ENCODE measurements at regions not wholly inside any gene's neighbourhood (a gene's known extent, or its start where the extent isn't known, plus 50 kb on each side); places are given as distances from the start of the nearest gene placed in this dataset.

DNA sequence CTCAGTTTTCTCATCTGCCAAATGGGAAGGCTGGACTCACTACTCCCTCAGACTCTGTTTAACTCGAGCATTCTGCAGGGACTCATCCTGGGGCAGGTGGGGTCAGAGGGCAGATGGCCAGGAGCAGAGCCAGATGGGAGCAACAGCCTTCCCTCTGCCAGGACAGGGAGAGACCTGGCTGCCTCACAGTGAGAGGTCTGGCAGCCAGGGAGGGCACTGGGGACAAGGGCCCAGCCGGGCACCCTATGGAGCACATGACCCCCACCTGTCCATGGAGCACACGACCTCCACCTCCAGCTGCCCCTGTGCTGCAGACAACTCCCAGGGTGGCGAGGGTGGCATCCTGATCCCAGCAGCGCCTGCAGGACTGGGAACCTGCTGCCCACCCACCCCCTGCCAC lies 67.4 kb downstream of the IGLL1 start:
- in situ Hi-C loops (cut with MboI; ENCODE audit: low pct_unique_long_range_greater_than_20kb in 2 of 9, low sequenced_read_pairs in 9 of 9, unreplicated experiment in 9 of 9), result loop anchor here in 1 of 9 experiments (25.0 kb wide), 1 partner anchor 100 kb away; no protein-coding TSS in a partner anchor
- peaks cover 8 to 10% of the 10 kb centered on the region in 2 donors for H3K4me1 ChIP-seq (replicated peaks in 1 of 2)
- no peak overlapping the region for H3K4me3 ChIP-seq
- ATAC-seq (replicated peaks in 6 of 8), result peak in 1 of 8 experiments; percentile 5
- WGBS, 10 experiments, result 100% methylated on average over 1 of the region's 5 CpGs; no CpG with 5 or more reads in 8 of the 10 experiments
- H3K27ac ChIP-seq, result peak overlapping the region; percentile 32 to 57

- WGBS, 10 experiments, result 80 to 100% (median 87%) methylated on average over 1 to 4 of the region's 5 CpGs; no CpG with 5 or more reads in 4 of the 10 experiments
- Histone ChIP-seq H3K4me3 (no peak overlapping the region), H3K27ac (no peak overlapping the region), H3K4me1 (replicated peaks in 1 of 2) (peaks cover 8 to 10% of the 10 kb centered on the region in 2 donors)
- in situ Hi-C loops (cut with MboI; ENCODE audit: low pct_unique_long_range_greater_than_20kb in 2 of 9, low sequenced_read_pairs in 9 of 9, unreplicated experiment in 9 of 9), result loop anchor here in 1 of 9 experiments (25.0 kb wide), 1 partner anchor 100 kb away; no protein-coding TSS in a partner anchor
- no peak for ATAC-seq (replicated peaks in 6 of 8)
Observed at GRCh38 chr22:23512348-23512705, 67.8 kb downstream of the IGLL1 start.

- Histone ChIP-seq H3K4me1 (replicated peaks in 1 of 2) (peaks cover 8 to 10% of the 10 kb centered on the region in 2 donors), H3K27ac (no peak overlapping the region), H3K4me3 (no peak overlapping the region)
- in situ Hi-C loops (cut with MboI; ENCODE audit: low pct_unique_long_range_greater_than_20kb in 2 of 9, low sequenced_read_pairs in 9 of 9, unreplicated experiment in 9 of 9), result loop anchor here in 1 of 9 experiments (25.0 kb wide), 1 partner anchor 99 kb away; no protein-coding TSS in a partner anchor
- WGBS, 10 experiments, result 0 to 100% (median 76%) methylated on average over 1 to 7 of the region's 19 CpGs; no CpG with 5 or more reads in 3 of the 10 experiments
- ATAC-seq (replicated peaks in 6 of 8), result no peak
Observed at GRCh38 chr22:23511627-23512347, 68.3 kb downstream of the IGLL1 start.

GRCh38 chr22:23509571-23510302 lies 70.4 kb downstream of the IGLL1 start:
- WGBS, 10 experiments, result 7 to 93% (median 81%) methylated on average over 1 to 6 of the region's 11 CpGs
- Histone ChIP-seq H3K27ac (no peak overlapping the region), H3K4me3 (no peak overlapping the region), H3K4me1 (replicated peaks in 1 of 2) (peaks cover 8 to 11% of the 10 kb centered on the region in 2 donors)
- in situ Hi-C loops (cut with MboI; ENCODE audit: low pct_unique_long_range_greater_than_20kb in 2 of 9, low sequenced_read_pairs in 9 of 9, unreplicated experiment in 9 of 9), result loop anchor here in 1 of 9 experiments (25.0 kb wide), 1 partner anchor 97 kb away; no protein-coding TSS in a partner anchor
- ATAC-seq (replicated peaks in 6 of 8), result peak in 2 of 8 experiments; percentile 16 to 41

GRCh38 chr22:23504516-23504915 lies 75.6 kb downstream of the IGLL1 start:
- Histone ChIP-seq H3K27ac (peak overlapping the region in 1 of 2 donors; percentile 50), H3K4me1 (replicated peaks in 1 of 2) (peaks cover 0 to 14% of the 10 kb centered on the region in 2 donors), H3K4me3 (no peak overlapping the region)
- in situ Hi-C loops (cut with MboI; ENCODE audit: low pct_unique_long_range_greater_than_20kb in 2 of 9, low sequenced_read_pairs in 9 of 9, unreplicated experiment in 9 of 9), result loop anchor here in 1 of 9 experiments (25.0 kb wide), 1 partner anchor 92 kb away; no protein-coding TSS in a partner anchor
- WGBS, 10 experiments, result 0 to 89% (median 74%) methylated on average over 1 to 6 of the region's 10 CpGs; no CpG with 5 or more reads in 4 of the 10 experiments
- ATAC-seq (replicated peaks in 6 of 8), result peak in 4 of 8 experiments; percentile 18 to 71 (median 64)

- Histone ChIP-seq H3K4me1 (replicated peaks in 1 of 2) (peaks cover 0 to 14% of the 10 kb centered on the region in 2 donors), H3K4me3 (no peak overlapping the region), H3K27ac (peak overlapping the region in 1 of 2 donors; percentile 50)
- peak in 1 of 8 experiments; percentile 10 for ATAC-seq (replicated peaks in 6 of 8)
- 17 to 100% (median 87%) methylated on average over 1 to 13 of the region's 15 CpGs; no CpG with 5 or more reads in 1 of the 10 experiments for WGBS, 10 experiments
- in situ Hi-C loops (cut with MboI; ENCODE audit: low pct_unique_long_range_greater_than_20kb in 2 of 9, low sequenced_read_pairs in 9 of 9, unreplicated experiment in 9 of 9), result loop anchor here in 1 of 9 experiments (25.0 kb wide), 1 partner anchor 92 kb away; no protein-coding TSS in a partner anchor
Observed at GRCh38 chr22:23503736-23504440, 76.2 kb downstream of the IGLL1 start.

DNA sequence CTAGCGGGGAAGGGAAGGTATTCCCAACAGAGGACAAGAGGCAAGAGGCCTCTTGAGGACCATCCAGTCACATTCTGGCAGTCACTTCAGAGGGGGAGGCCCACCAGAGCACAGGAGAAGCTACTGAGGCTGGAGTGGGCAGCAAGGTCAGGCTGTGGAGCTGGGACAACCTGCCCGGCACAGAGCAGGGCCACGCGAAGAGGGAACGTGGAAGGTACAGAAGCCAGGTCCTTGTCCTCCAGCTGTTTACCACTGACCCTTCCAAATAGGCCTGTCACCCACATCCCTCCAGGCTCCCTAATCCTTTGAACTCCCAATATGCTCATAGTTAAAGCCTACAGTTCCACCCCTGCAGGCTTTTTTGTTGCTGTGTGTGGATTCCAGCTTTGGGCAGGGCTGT lies 76.9 kb downstream of the IGLL1 start:
- WGBS, 10 experiments, result 20 to 80% methylated on average over 1 of the region's 5 CpGs; no CpG with 5 or more reads in 8 of the 10 experiments
- in situ Hi-C loops (cut with MboI; ENCODE audit: low pct_unique_long_range_greater_than_20kb in 2 of 9, low sequenced_read_pairs in 9 of 9, unreplicated experiment in 9 of 9), result loop anchor here in 1 of 9 experiments (25.0 kb wide), 1 partner anchor 91 kb away; no protein-coding TSS in a partner anchor
- no peak for ATAC-seq (replicated peaks in 6 of 8)

DNA sequence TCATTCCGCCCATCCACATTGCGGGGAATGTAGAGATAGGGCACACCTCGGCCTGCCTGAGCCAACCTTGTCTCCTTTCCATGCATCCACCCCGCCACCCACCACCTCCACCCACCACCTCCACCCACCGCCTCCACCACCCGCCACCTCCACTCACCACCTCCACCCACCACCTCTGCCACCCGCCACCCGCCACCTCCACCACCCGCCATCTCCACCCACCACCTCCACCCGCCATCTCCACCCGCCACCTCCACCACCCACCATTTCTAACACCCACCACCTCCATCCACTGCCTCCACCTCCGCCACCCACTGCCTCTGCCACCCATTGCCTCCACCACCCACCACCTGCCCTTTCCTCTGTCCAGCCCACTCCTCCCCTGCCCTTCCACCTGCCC lies 78.4 kb downstream of the IGLL1 start:
- H3K4me1 ChIP-seq (replicated peaks in 1 of 2), result peaks cover 0 to 14% of the 10 kb centered on the region in 2 donors
- H3K4me3 ChIP-seq, result no peak overlapping the region
- H3K27ac ChIP-seq, result no peak overlapping the region
- in situ Hi-C loops (cut with MboI; ENCODE audit: low pct_unique_long_range_greater_than_20kb in 2 of 9, low sequenced_read_pairs in 9 of 9, unreplicated experiment in 9 of 9), result loop anchor here in 1 of 9 experiments (25.0 kb wide), 1 partner anchor 89 kb away; no protein-coding TSS in a partner anchor
- no peak for ATAC-seq (replicated peaks in 6 of 8)
- 92 to 100% (median 100%) methylated on average over 1 to 2 of the region's 12 CpGs; no CpG with 5 or more reads in 7 of the 10 experiments for WGBS, 10 experiments

More for the DNA sequence above, 76.9 kb downstream of the IGLL1 start:
- no peak overlapping the region for H3K4me3 ChIP-seq
- H3K27ac ChIP-seq, result no peak overlapping the region
- peaks cover 0 to 14% of the 10 kb centered on the region in 2 donors for H3K4me1 ChIP-seq (replicated peaks in 1 of 2)

DNA sequence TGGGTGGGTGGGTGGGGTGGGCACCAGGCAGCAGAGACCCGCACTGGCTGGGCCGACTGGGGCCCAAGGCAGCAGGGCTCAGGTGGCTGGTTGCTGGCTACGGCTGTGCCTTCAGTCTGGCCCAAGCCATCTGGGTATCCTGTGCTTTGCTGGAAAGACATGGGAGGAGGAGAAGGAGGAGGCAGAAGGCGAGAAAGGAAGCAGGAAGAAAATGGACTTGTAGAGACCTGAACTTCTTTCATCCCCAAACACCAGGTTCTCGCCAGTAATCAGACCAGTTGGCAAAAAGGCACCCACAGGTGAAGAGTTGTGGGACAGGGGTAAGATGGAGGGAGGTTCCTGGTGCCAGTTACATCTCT lies 78.8 kb downstream of the IGLL1 start:
- H3K4me3 ChIP-seq, result no peak overlapping the region
- peak in 5 of 8 experiments; percentile 5 to 74 (median 25) for ATAC-seq (replicated peaks in 6 of 8)
- WGBS, 10 experiments, result 88 to 100% methylated on average over 1 of the region's 5 CpGs; no CpG with 5 or more reads in 8 of the 10 experiments
- no peak overlapping the region for H3K27ac ChIP-seq
- peaks cover 0 to 14% of the 10 kb centered on the region in 2 donors for H3K4me1 ChIP-seq (replicated peaks in 1 of 2)
- in situ Hi-C loops (cut with MboI; ENCODE audit: low pct_unique_long_range_greater_than_20kb in 2 of 9, low sequenced_read_pairs in 9 of 9, unreplicated experiment in 9 of 9), result loop anchor here in 1 of 9 experiments (25.0 kb wide), 1 partner anchor 89 kb away; no protein-coding TSS in a partner anchor

DNA sequence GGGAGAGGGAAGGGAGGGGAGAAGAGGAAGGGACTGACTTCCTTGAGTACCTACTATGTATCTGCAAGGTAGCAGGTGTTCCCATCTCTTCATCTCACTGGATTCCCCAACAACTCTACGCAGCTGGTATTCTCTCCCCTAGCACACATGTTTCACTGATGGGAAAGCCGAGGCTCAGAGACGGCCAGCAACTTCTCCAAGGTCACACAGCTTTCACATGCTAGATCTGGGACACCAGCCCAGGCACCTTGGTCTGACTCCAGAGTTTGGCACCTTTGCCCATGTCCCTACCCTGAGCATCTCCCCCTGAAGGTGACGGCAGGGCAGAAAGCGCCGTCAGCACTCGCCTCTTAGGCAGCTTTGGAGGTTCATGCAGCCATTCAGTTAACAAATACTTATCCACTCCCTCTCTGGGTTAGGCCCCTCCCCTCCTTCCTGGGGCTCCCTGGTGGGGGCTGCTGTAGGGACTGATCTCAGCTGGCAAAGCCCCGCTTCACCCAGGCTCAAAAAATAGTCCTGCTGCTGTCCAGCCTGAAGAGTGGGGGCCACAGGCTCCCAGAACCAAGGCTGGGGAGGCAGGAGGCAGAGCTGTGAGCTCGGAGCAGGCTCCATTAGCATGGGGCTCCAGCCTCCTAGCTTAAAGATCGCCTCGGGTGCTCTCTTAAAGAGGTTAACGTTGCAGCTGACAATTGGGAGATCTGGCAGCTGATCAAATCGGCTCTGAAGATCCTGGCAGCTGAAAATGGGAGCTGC lies 79.4 kb downstream of the IGLL1 start:
- Histone ChIP-seq H3K27ac (no peak overlapping the region), H3K4me1 (replicated peaks in 1 of 2) (peaks cover 0 to 14% of the 10 kb centered on the region in 2 donors), H3K4me3 (no peak overlapping the region)
- in situ Hi-C loops (cut with MboI; ENCODE audit: low pct_unique_long_range_greater_than_20kb in 2 of 9, low sequenced_read_pairs in 9 of 9, unreplicated experiment in 9 of 9), result loop anchor here in 1 of 9 experiments (25.0 kb wide), 1 partner anchor 88 kb away; no protein-coding TSS in a partner anchor
- peak; percentile 27 to 92 (median 50) for ATAC-seq (replicated peaks in 6 of 8)
- 0 to 86% (median 78%) methylated on average over 2 to 5 of the region's 13 CpGs; no CpG with 5 or more reads in 6 of the 10 experiments for WGBS, 10 experiments

GRCh38 chr22:23499845-23500500 lies 80.1 kb downstream of the IGLL1 start:
- Histone ChIP-seq H3K4me1 (replicated peaks in 1 of 2) (peaks cover 0 to 14% of the 10 kb centered on the region in 2 donors), H3K4me3 (no peak overlapping the region), H3K27ac (no peak overlapping the region)
- WGBS, 10 experiments, result 0 to 86% (median 55%) methylated on average over 1 to 5 of the region's 8 CpGs; no CpG with 5 or more reads in 6 of the 10 experiments
- in situ Hi-C loops (cut with MboI; ENCODE audit: low pct_unique_long_range_greater_than_20kb in 2 of 9, low sequenced_read_pairs in 9 of 9, unreplicated experiment in 9 of 9), result loop anchor here in 1 of 9 experiments (25.0 kb wide), 1 partner anchor 88 kb away; no protein-coding TSS in a partner anchor
- no peak for ATAC-seq (replicated peaks in 6 of 8)
